ENCODE measurements at regions not wholly inside any gene's neighbourhood (a gene's known extent, or its start where the extent isn't known, plus 50 kb on each side); places are given as distances from the start of the nearest gene placed in this dataset.
A peak's percentile ranks its signal among the peaks of the same experiment; 100 is the strongest.
"Not testable (repeated sequence)": the region's sequence is repeated elsewhere in the genome, so short reads cannot be mapped to it uniquely, and the experiment has no call there.

GRCh38 chr10:16049050-16049449, 188.7 kb upstream of the MINDY3 start:
- no peaks in the 10 kb centered on the region for H3K36me3 Mint-ChIP-seq (ENCODE audit: insufficient read depth, unreplicated experiment)
- Histone ChIP-seq H3K4me1 (no peaks in the 10 kb centered on the region), H3K36me3 (ENCODE audit: control insufficient read depth, insufficient read depth, low read length) (no peaks in the 10 kb centered on the region), H3K4me3 (ENCODE audit: low read depth, low read length) (no peak overlapping the region), H3K9me3 (peaks cover 4% of the 10 kb centered on the region; the same call in 1 of the 2 replicates), H3K27me3 (replicated peaks; ENCODE audit: control insufficient read depth, insufficient read depth, low read length) (no peaks in the 10 kb centered on the region)
- BruUV-seq (replicated peaks), result no TSS peak
- peaks cover 7% of the 10 kb centered on the region for H3K27me3 Mint-ChIP-seq (ENCODE audit: insufficient read depth, unreplicated experiment)
- H3K9me3 Mint-ChIP-seq (ENCODE audit: unreplicated experiment), result no peaks in the 10 kb centered on the region
- H3K27ac Mint-ChIP-seq (ENCODE audit: unreplicated experiment), result no peak overlapping the region
- TF ChIP-seq CTCF (IDR thresholded peaks at IDR 0.05; ENCODE audit: insufficient read depth in 1 of 2, low read depth in 1 of 2, low read length in 1 of 2, severe bottlenecking in 1 of 2, unreplicated experiment in 1 of 2), result peak; percentile 4 to 13
- POLR2A ChIA-PET, result no interaction called here
- no peak overlapping the region for H3K4me3 Mint-ChIP-seq (ENCODE audit: unreplicated experiment)
- H3K4me1 Mint-ChIP-seq (ENCODE audit: low read depth, unreplicated experiment), result no peaks in the 10 kb centered on the region
- CTCF ChIA-PET, result no interaction called here
- DNase-seq, result no peak
- intact Hi-C loops (cut with micrococcal nuclease; ENCODE audit: unreplicated experiment), result no loop called here

GRCh38 chr10:16049782-16050181, 189.5 kb upstream of the MINDY3 start:
- Histone ChIP-seq H3K4me1 (no peaks in the 10 kb centered on the region), H3K36me3 (ENCODE audit: control insufficient read depth, insufficient read depth, low read length) (no peaks in the 10 kb centered on the region), H3K4me3 (ENCODE audit: low read depth, low read length) (no peak overlapping the region), H3K27me3 (replicated peaks; ENCODE audit: control insufficient read depth, insufficient read depth, low read length) (no peaks in the 10 kb centered on the region), H3K9me3 (peaks cover 4% of the 10 kb centered on the region; the same call in 1 of the 2 replicates)
- Mint-ChIP-seq H3K4me3 (ENCODE audit: unreplicated experiment) (no peak overlapping the region), H3K27ac (ENCODE audit: unreplicated experiment) (no peak overlapping the region), H3K4me1 (ENCODE audit: low read depth, unreplicated experiment) (no peaks in the 10 kb centered on the region), H3K27me3 (ENCODE audit: insufficient read depth, unreplicated experiment) (peaks cover 6% of the 10 kb centered on the region), H3K9me3 (ENCODE audit: unreplicated experiment) (no peaks in the 10 kb centered on the region), H3K36me3 (ENCODE audit: insufficient read depth, unreplicated experiment) (no peaks in the 10 kb centered on the region)
- no peak for TF ChIP-seq CTCF (IDR thresholded peaks at IDR 0.05; ENCODE audit: insufficient read depth in 1 of 2, low read depth in 1 of 2, low read length in 1 of 2, severe bottlenecking in 1 of 2, unreplicated experiment in 1 of 2)
- POLR2A ChIA-PET, result no interaction called here
- CTCF ChIA-PET, result no interaction called here
- no peak for DNase-seq
- BruUV-seq (replicated peaks), result no TSS peak
- intact Hi-C loops (cut with micrococcal nuclease; ENCODE audit: unreplicated experiment), result no loop called here

DNA sequence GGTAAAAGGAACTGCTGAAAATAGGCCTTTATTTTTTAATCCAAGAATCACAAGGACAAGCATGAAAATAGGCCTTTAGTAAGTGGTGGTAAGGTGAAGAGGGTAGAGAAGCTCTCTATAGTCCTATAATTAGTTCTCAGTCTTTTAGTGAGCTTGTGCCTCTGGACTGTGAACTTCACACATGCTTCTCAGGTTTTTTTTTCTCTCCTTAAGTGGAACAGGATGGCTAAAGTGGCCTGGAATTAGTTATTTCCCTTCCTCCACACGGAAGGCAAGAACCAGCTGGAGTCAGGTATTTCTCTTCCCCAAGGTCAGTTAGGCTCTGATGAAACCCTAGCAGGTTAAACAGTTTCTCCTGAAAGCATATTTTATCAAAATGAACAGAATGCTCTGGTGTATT, 203.0 kb upstream of the MINDY3 start:
- H3K4me3 ChIP-seq (ENCODE audit: low read depth, low read length), result no peak overlapping the region
- no peaks in the 10 kb centered on the region for H3K36me3 Mint-ChIP-seq (ENCODE audit: insufficient read depth, unreplicated experiment)
- no peak overlapping the region for H3K4me3 Mint-ChIP-seq (ENCODE audit: unreplicated experiment)
- no peak for DNase-seq
- TF ChIP-seq CTCF (IDR thresholded peaks at IDR 0.05; ENCODE audit: insufficient read depth in 1 of 2, low read depth in 1 of 2, low read length in 1 of 2, severe bottlenecking in 1 of 2, unreplicated experiment in 1 of 2), result no peak
- no peak overlapping the region for H3K27ac Mint-ChIP-seq (ENCODE audit: unreplicated experiment)
- peaks cover 7% of the 10 kb centered on the region for H3K27me3 Mint-ChIP-seq (ENCODE audit: insufficient read depth, unreplicated experiment)
- H3K9me3 ChIP-seq, result no peaks in the 10 kb centered on the region
- ChIA-PET POLR2A (no interaction called here), CTCF (no interaction called here)
- H3K4me1 ChIP-seq, result no peaks in the 10 kb centered on the region
- no peaks in the 10 kb centered on the region for H3K4me1 Mint-ChIP-seq (ENCODE audit: low read depth, unreplicated experiment)
- no peaks in the 10 kb centered on the region for H3K27me3 ChIP-seq (replicated peaks; ENCODE audit: control insufficient read depth, insufficient read depth, low read length)
- H3K36me3 ChIP-seq (ENCODE audit: control insufficient read depth, insufficient read depth, low read length), result no peaks in the 10 kb centered on the region
- intact Hi-C loops (cut with micrococcal nuclease; ENCODE audit: unreplicated experiment), result no loop called here
- no peaks in the 10 kb centered on the region for H3K9me3 Mint-ChIP-seq (ENCODE audit: unreplicated experiment)
- BruUV-seq (replicated peaks), result no TSS peak

- H3K36me3 ChIP-seq (ENCODE audit: control insufficient read depth, insufficient read depth, low read length); H3K4me3 ChIP-seq (ENCODE audit: low read depth, low read length); H3K4me1 ChIP-seq; H3K27ac Mint-ChIP-seq (ENCODE audit: unreplicated experiment); BruUV-seq (replicated peaks); DNase-seq; intact Hi-C loops (cut with micrococcal nuclease; ENCODE audit: unreplicated experiment); H3K27me3 ChIP-seq (replicated peaks; ENCODE audit: control insufficient read depth, insufficient read depth, low read length); CTCF ChIA-PET; H3K9me3 Mint-ChIP-seq (ENCODE audit: unreplicated experiment); H3K36me3 Mint-ChIP-seq (ENCODE audit: insufficient read depth, unreplicated experiment); H3K9me3 ChIP-seq; POLR2A ChIA-PET; H3K4me1 Mint-ChIP-seq (ENCODE audit: low read depth, unreplicated experiment); H3K27me3 Mint-ChIP-seq (ENCODE audit: insufficient read depth, unreplicated experiment); H3K4me3 Mint-ChIP-seq (ENCODE audit: unreplicated experiment): not testable (repeated sequence)
These were observed 223.2 kb upstream of the MINDY3 start for GRCh38 chr10:16083551-16083950.

Measured in Caco-2 (cell line).